ENCODE measurements at regions not wholly inside any gene's neighbourhood (a gene's known extent, or its start where the extent isn't known, plus 50 kb on each side); places are given as distances from the start of the nearest gene placed in this dataset.

- DNase-seq: no peak
These were observed 231.2 kb upstream of the SGCD start for GRCh38 chr5:156095709-156096241.

GRCh38 chr5:156096259-156096658 lies 230.7 kb upstream of the SGCD start:
- DNase-seq: no peak

DNA sequence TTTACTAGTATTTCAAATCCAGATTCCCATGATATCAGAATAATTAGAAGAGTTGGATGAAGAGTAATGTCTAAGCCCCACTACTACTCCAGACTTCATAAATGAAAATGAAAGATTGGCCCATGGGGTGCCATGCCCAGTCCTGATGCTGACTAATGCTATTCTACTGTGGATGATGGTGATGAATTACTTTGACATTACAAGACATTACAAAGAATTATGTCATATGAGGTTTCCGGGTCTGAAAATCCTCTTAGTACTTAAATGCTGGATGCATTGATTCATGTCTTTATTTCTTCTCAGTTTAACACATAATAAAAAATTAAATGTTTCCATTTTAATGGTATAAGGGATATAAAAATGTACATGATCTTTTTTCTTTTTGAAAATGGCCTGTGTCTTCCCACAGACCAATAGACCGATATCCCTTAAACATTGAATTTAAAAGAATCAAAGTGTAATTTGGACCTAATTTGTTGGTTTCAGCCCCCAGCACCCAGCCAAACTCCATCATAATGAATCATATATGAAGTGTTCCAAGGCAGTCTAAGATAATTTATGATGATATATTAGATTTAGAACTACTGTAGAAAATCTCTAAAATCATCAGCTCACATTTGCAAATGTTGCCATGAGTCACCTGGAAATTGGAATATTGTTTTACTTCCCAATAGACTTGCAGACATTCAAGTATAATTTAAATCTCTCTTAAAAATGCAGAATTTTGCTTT lies 223.6 kb upstream of the SGCD start:
- no peak for DNase-seq

- DNase-seq: no peak
These were observed 217.5 kb upstream of the SGCD start for GRCh38 chr5:156109317-156110023.

- DNase-seq: no peak
These were observed 207.3 kb upstream of the SGCD start for GRCh38 chr5:156119692-156120091.

DNA sequence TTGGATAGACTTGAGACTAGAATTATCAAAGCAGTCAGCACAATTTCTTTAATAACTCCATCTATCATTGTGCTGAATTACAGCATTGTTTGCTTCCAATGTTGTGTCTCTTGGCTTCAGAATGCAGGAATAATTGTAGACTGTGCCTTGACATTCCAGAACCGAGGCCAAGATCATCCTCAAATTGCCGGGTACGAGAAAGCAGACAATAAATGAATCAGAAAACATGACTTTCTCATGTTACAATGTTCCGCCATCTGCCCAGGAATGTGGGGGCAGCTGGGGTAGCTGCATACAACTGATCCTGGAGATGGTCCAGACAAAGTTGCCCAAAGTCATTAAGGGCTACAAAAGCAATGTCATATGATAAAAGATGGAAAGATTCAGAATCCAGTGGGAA lies 206.2 kb upstream of the SGCD start:
- no peak for DNase-seq

GRCh38 chr5:156121234-156121633 lies 205.7 kb upstream of the SGCD start:
- no peak for DNase-seq

- DNase-seq: no peak
These were observed 205.1 kb upstream of the SGCD start for GRCh38 chr5:156121882-156122281.

DNA sequence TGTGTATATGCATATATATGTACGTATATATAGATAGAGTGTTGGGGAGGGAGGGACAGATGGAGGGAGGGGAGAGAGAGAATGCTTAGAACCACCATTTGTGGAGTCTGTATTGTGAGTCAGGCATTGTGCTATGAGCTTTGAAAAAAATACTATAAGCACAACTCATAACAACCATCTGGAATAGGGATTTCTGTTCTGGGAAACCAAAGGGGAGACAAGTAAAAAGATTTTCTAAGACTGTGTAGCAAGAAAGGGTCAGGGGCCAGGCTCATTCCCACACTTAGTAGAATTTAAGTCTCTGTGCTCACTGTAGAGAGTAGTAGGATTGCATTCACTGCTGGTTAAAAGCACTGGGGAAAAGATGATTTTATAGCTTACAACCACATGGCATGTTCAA lies 202.3 kb upstream of the SGCD start:
- DNase-seq: no peak

- DNase-seq: no peak
These were observed 201.8 kb upstream of the SGCD start for GRCh38 chr5:156125118-156125517.

GRCh38 chr5:156126716-156127115 lies 200.2 kb upstream of the SGCD start:
- no peak for DNase-seq

DNA sequence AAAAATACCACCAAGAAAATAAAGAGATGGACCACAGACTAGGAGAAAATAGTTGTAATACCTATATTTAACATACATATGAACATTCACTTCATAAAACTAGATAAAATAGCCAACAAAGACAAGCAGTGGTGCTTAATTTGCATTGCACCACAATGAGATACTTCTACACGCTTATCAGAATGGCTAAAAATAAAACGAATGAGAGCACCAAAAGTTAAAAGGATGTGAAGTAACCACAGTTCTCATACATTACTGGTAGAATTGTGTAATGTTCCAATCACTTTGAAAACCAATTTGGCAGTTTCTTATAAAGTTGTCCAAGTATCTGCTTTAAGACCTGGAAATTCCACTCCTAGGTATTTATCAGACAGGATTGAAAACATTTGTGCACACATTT lies 198.9 kb upstream of the SGCD start:
- DNase-seq: no peak

- no peak for DNase-seq
These were observed 192.7 kb upstream of the SGCD start for GRCh38 chr5:156134216-156134615.

DNA sequence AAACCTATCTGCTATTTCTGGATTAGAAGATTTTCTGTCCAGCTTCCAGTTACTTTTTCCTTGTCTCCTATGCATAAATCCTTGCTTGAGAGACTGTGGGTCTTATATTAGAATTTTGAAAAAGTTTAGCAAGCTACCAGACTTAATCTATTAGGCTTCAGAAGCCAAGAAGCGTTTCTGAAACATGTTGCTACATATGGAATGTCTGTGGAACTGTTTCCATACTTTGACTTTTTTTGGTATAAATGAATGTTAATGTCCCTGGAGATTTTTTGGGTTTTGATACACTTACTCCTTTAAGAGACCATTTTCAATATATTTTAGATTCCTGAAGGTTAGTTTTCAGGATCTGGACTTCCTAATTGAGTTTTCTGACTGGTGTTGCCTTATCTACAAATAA lies 191.4 kb upstream of the SGCD start:
- DNase-seq: no peak

DNA sequence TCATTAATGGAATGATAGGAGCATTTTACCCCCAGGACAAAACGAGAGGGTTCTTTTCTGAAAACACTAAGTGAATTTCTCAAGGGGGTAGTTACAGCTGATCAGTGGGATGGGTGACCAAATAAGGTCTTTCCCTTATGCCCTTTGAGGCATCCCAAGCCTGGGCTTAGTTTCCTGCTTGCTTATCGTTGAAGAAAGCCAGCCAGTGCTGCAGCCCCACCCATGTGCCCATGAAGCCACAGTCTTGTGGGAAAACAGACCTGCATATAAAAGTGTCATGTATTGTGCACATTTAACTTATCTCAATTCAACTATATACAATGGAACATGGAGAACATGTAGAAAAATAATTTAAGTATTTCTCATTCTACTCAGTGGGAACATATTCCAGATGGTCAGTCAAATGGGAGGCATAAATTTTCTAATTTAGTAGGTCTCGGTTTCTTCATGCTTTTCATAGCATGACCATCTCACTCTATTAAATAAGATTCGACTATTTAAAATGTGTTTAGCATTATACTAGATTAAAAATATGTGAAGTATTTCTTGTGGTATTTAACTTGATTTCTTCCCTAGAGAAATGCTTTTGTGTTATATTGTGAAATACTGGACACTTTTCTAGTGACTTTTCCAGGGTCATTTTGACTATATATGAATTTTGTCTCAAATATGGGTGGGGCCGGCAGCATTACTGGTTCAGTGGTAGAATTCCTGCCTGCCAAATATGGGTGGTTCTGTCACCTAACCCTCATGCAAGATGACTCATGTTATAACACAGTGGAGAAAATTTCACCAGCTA lies 189.7 kb upstream of the SGCD start:
- no peak for DNase-seq

- DNase-seq: no peak
These were observed 184.1 kb upstream of the SGCD start for GRCh38 chr5:156142867-156143266.

DNA sequence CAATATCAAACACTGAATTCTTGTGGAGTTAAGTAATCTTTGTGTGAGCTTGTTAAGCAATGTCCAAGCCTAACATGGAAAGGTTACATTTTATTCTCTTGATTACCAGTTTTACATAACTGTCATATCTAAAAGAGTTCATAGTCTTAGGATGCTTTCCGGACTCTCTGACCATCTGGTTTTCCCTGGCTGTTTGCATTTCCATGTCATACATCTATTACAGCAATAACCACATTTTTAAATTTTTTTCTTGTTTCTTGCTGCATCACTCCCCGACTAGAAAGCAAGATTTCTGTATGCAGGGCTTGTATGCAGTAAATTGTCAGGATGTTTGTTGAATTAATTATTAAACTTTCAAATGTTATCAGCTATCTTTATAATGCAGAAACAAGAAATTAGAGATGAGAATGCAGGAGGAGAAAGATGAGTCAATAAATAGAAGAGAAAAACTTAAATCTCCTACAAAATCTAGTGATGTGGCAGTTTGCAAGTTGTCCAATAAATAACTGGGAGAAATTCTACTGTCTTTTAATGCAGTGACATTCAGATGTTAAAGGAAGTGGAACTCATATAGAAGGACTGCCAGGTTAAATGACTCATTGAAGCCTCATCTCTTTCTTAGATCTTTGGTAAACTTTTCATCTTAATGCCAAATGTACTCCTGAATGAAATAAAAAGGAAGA lies 179.6 kb upstream of the SGCD start:
- no peak for DNase-seq

GRCh38 chr5:156147944-156148285 lies 179.0 kb upstream of the SGCD start:
- no peak for DNase-seq

DNA sequence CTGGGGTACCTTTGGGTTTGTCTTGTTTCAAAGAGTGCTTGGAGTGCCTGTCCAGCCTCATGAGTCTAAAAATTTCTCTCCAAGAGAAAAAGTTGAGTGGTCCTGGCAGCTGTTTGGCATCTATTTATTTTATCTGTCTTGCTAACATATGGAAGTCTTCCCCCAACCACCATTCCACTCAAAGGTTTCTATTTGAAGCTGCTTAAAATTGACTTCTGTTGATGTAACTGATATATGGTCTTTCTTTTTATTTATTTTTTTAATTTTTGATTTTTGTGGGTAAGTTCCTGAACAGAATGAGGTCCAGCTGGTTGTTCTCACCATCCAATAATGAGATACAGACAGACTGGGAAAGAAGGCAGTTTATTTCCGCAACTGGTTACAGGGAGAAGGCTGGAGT lies 178.7 kb upstream of the SGCD start:
- no peak for DNase-seq

DNA sequence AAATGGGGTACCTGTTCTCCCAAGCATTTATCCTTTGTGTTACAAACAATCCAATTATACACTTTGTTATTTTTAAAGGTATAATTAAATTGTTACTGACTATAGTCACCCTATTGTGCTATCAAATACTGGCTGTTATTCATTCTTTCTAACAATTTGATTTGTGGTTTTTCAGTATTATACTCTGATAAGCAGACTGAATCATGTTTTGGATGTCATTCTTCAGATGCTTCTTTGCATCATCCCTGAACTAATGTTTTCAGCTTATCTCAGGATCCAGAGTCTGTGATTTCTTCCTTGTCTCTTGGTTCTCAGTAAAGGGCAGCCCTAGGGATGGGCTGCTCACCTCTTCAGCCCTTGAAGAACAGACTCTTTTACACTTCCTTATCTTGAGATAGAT lies 177.8 kb upstream of the SGCD start:
- DNase-seq: no peak

GRCh38 chr5:156153602-156154001 lies 173.4 kb upstream of the SGCD start:
- DNase-seq: no peak

DNA sequence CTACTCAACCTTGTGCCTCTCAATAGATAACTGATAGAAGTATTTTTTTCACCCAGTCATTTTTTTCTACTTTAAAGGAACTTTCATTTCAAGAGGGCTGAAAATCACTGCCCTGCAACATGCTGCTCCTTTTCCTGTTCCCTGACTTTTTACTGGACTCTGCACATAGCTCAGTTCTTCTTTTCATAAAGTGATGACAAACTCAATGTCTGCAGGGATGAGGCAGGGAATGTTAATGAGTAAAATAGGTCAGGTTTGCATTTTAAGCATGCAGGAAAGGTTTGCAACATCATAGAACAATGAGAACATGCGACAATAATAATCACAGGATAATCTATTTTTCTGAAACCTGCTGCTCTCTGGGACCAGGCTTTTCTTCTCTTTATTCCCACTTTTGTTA lies 172.2 kb upstream of the SGCD start:
- DNase-seq: no peak

- DNase-seq: no peak
These were observed 171.4 kb upstream of the SGCD start for GRCh38 chr5:156155598-156155997.
